Hepatocyte (in vitro differentiated cells): ENCODE measurements at regions not wholly inside any gene's neighbourhood (a gene's known extent, or its start where the extent isn't known, plus 50 kb on each side); places are given as distances from the start of the nearest gene placed in this dataset.

ENCODE experiments used
- DNase-seq: peaks from one replicate; pipeline ENCODE4 v3.0.0-alpha.2; 2016; ENCODE audit warnings: low spot score
- H2AFZ ChIP-seq: fragments of 200-600 bp; sonication (generic); 2 replicates; pipeline ENCODE4 v1.6.0; 2016; ENCODE audit warnings: antibody characterized with exemption, mild to moderate bottlenecking
- H3K27ac ChIP-seq: fragments of 200-600 bp; sonication (generic); 2 replicates; pipeline ENCODE4 v1.5.1; 2016; ENCODE audit warnings: mild to moderate bottlenecking
- H3K27me3 ChIP-seq: fragments of 200-600 bp; sonication (generic); 2 replicates; pipeline ENCODE4 v1.6.1; 2016
- H3K36me3 ChIP-seq: fragments of 200-600 bp; sonication (generic); replicated peaks from 2 replicates; pipeline ENCODE4 v1.5.1; 2016; ENCODE audit warnings: low read depth; ENCODE audit not compliant: insufficient read depth
- H3K4me1 ChIP-seq: fragments of 200-600 bp; sonication (generic); 2 replicates; pipeline ENCODE4 v1.5.1; 2016; ENCODE audit warnings: mild to moderate bottlenecking, moderate library complexity; ENCODE audit not compliant: insufficient read depth
- H3K4me2 ChIP-seq: fragments of 200-600 bp; sonication (generic); 2 replicates; pipeline ENCODE4 v1.6.0; 2016
- H3K4me3 ChIP-seq: fragments of 200-600 bp; sonication (generic); 2 replicates; pipeline ENCODE4 v1.5.1; 2016; ENCODE audit warnings: mild to moderate bottlenecking
- H3K79me2 ChIP-seq: fragments of 200-600 bp; sonication (generic); 2 replicates; pipeline ENCODE4 v1.6.0; 2017; ENCODE audit warnings: mild to moderate bottlenecking
- H3K9me2 ChIP-seq: fragments of 200-600 bp; sonication (generic); replicated peaks from 2 replicates; pipeline ENCODE4 v1.6.0; 2017; ENCODE audit warnings: mild to moderate bottlenecking; ENCODE audit not compliant: insufficient read depth
- H3K9me3 ChIP-seq: fragments of 200-600 bp; sonication (generic); 2 replicates; pipeline ENCODE4 v1.5.1; 2016; ENCODE audit warnings: low read depth, mild to moderate bottlenecking
- H4K20me1 ChIP-seq: fragments of 200-600 bp; sonication (generic); 2 replicates; pipeline ENCODE4 v1.6.0; 2016; ENCODE audit warnings: mild to moderate bottlenecking; ENCODE audit not compliant: insufficient read depth, poor library complexity, severe bottlenecking
- EZH2 ChIP-seq: fragments of 200-600 bp; sonication (generic); IDR thresholded peaks from 2 replicates; pipeline ENCODE4 v1.6.1; 2016; ENCODE audit warnings: antibody characterized with exemption, mild to moderate bottlenecking, borderline replicate concordance
- EZH2phosphoT487 ChIP-seq: fragments of 200-600 bp; sonication (generic); IDR thresholded peaks from one replicate; pipeline ENCODE4 v1.6.1; 2018; ENCODE audit warnings: antibody characterized with exemption, mild to moderate bottlenecking, low read depth, moderate library complexity; ENCODE audit not compliant: unreplicated experiment, severe bottlenecking
- WGBS: methylation state at CpG from one replicate; pipeline ENCODE4 v1.1.6; 2016; ENCODE audit warnings: low lambda C conversion rate; ENCODE audit errors: missing lambda C conversion rate; 5-methylcytosine and 5-hydroxymethylcytosine counted together
- TF ChIP-seq, protein P1 (sequence below): fragments of 200-600 bp; sonication (generic); IDR thresholded peaks from 2 replicates; pipeline ENCODE4 v1.5.1; 2016; ENCODE audit warnings: antibody characterized with exemption, mild to moderate bottlenecking; ENCODE audit not compliant: poor library complexity

DNA sequence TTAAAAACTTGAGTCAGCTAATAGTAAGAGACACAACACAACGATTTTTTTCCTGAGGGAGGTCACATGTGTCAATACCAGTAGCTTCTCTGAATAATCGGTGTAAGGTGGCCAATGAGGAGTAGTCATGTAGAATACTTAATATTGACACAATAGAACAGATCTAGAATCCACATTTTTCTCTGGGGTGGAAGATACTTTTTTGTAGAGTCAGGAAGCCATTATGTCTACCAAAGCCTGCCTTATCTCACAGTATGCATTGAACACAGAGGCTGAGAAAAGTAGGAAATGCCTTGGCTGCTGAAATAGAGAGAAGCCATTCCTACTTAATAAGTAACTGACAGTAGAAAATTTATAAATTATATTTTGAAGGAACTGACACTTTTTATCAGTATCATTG is 725.0 kb downstream of the METTL15 start:
- Histone ChIP-seq H3K4me1 (peaks cover 6% of the 10 kb centered on the region), H3K27me3 (no peaks in the 10 kb centered on the region), H4K20me1 (no peaks in the 10 kb centered on the region), H2AFZ (no peak overlapping the region), H3K27ac (peak overlapping the region; percentile 7), H3K4me3 (no peak overlapping the region), H3K79me2 (no peaks in the 10 kb centered on the region), H3K9me2 (no peaks in the 10 kb centered on the region), H3K4me2 (no peak overlapping the region), H3K36me3 (no peaks in the 10 kb centered on the region), H3K9me3 (no peaks in the 10 kb centered on the region)
- DNase-seq = no peak
- no peak for TF ChIP-seq EZH2phosphoT487
- TF ChIP-seq EZH2 = no peak
- TF ChIP-seq, protein P1, sequence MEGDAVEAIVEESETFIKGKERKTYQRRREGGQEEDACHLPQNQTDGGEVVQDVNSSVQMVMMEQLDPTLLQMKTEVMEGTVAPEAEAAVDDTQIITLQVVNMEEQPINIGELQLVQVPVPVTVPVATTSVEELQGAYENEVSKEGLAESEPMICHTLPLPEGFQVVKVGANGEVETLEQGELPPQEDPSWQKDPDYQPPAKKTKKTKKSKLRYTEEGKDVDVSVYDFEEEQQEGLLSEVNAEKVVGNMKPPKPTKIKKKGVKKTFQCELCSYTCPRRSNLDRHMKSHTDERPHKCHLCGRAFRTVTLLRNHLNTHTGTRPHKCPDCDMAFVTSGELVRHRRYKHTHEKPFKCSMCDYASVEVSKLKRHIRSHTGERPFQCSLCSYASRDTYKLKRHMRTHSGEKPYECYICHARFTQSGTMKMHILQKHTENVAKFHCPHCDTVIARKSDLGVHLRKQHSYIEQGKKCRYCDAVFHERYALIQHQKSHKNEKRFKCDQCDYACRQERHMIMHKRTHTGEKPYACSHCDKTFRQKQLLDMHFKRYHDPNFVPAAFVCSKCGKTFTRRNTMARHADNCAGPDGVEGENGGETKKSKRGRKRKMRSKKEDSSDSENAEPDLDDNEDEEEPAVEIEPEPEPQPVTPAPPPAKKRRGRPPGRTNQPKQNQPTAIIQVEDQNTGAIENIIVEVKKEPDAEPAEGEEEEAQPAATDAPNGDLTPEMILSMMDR = no peak
- WGBS = 41% methylated on average over 2 of the region's 2 CpGs

DNA sequence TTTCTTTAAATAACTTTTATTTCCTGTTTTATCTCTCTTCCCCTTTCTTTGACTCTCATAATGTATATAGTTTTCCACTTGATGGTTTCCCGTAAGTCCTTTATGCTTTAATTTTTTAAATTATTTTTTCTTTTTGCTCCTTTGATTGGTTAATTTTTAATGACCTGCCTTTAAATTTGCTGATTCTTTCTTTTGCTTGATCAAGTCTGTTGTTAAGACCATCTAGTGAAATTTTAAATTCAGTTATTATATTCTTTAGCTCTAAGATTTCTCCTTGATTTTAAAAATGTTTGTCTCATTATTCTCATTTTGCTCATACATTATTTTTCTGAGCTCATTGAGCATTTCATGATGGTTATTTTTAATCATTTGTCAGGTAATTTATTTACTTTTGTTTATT is 718.6 kb downstream of the METTL15 start:
- no peaks in the 10 kb centered on the region for H3K27me3 ChIP-seq
- H4K20me1 ChIP-seq = no peaks in the 10 kb centered on the region
- no peaks in the 10 kb centered on the region for H3K79me2 ChIP-seq
- H3K9me2 ChIP-seq = no peaks in the 10 kb centered on the region
- 97% methylated on average over 1 of the region's 1 CpG for WGBS
- H3K4me3 ChIP-seq = no peak overlapping the region
- TF ChIP-seq, protein P1 = no peak
- TF ChIP-seq EZH2 (no peak), EZH2phosphoT487 (no peak)
- DNase-seq = no peak
- no peak overlapping the region for H3K4me2 ChIP-seq
- H3K9me3 ChIP-seq = no peaks in the 10 kb centered on the region
- H3K36me3 ChIP-seq = no peaks in the 10 kb centered on the region
- H3K4me1 ChIP-seq = no peaks in the 10 kb centered on the region
- H2AFZ ChIP-seq = no peak overlapping the region
- no peak overlapping the region for H3K27ac ChIP-seq

DNA sequence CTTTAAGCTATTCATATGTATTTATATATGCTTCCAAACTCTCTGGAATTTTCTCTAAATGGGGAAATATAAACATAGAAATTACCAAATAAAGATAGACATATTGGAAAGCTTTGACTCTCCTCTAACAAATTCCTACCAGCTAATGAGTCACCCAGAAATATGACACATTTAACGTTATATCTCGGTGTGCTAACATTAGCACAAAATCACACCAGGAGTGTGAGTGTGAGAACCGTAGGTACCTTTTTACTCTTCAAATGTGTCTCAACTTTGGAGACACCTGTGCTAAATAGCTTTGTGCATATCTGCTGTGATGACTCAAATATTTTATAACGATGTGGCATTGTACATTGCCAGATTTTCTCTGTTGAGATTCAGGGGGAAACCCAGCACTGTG is 714.4 kb downstream of the METTL15 start:
- no peak for DNase-seq
- H3K27ac ChIP-seq = no peak overlapping the region
- H3K4me2 ChIP-seq = no peak overlapping the region
- no peaks in the 10 kb centered on the region for H3K79me2 ChIP-seq
- no peaks in the 10 kb centered on the region for H4K20me1 ChIP-seq
- WGBS = 88% methylated on average over 4 of the region's 4 CpGs
- H3K9me3 ChIP-seq = no peaks in the 10 kb centered on the region
- no peaks in the 10 kb centered on the region for H3K4me1 ChIP-seq
- H3K4me3 ChIP-seq = no peak overlapping the region
- no peak overlapping the region for H2AFZ ChIP-seq
- no peaks in the 10 kb centered on the region for H3K9me2 ChIP-seq
- no peaks in the 10 kb centered on the region for H3K27me3 ChIP-seq
- no peak for TF ChIP-seq EZH2phosphoT487
- TF ChIP-seq, protein P1 = no peak
- no peaks in the 10 kb centered on the region for H3K36me3 ChIP-seq
